Mesenchymal stem cell (in vitro differentiated cells and primary cell): ENCODE measurements at regions not wholly inside any gene's neighbourhood (a gene's known extent, or its start where the extent isn't known, plus 50 kb on each side); places are given as distances from the start of the nearest gene placed in this dataset.

Source experiments
- DNase-seq: peaks from one replicate; pipeline ENCODE4 v3.0.0-alpha.2; 2013
- H2AFZ ChIP-seq: one replicate; pipeline ENCODE4 v1.6.1; 2013; ENCODE audit warnings: low read depth, mild to moderate bottlenecking, control low read depth, inconsistent platforms, low read length, moderate library complexity
- H2AK5ac ChIP-seq: 2 replicates; pipeline ENCODE4 v1.6.1; 2013; ENCODE audit warnings: low read length, moderate library complexity, mild to moderate bottlenecking, inconsistent platforms; ENCODE audit not compliant: severe bottlenecking
- H2BK120ac ChIP-seq: one replicate; pipeline ENCODE4 v1.6.1; 2013; ENCODE audit warnings: low read depth, mild to moderate bottlenecking, inconsistent platforms, low read length, moderate library complexity
- H2BK12ac ChIP-seq, 2 experiments: one replicate each; pipeline ENCODE4 v1.6.1; 2013; ENCODE audit warnings: inconsistent platforms in 2 of 2, low read length in 2 of 2, mild to moderate bottlenecking in 2 of 2, moderate library complexity in 2 of 2, control low read depth in 1 of 2
- H2BK15ac ChIP-seq: one replicate; pipeline ENCODE4 v1.6.1; 2013; ENCODE audit warnings: mild to moderate bottlenecking, low read depth, inconsistent platforms; ENCODE audit not compliant: poor library complexity, severe bottlenecking
- H2BK5ac ChIP-seq: 2 replicates; pipeline ENCODE4 v1.6.1; 2013; ENCODE audit warnings: low read depth, mild to moderate bottlenecking, low read length, control low read depth, inconsistent platforms; ENCODE audit not compliant: poor library complexity, severe bottlenecking
- H3K14ac ChIP-seq, 2 experiments: one replicate each; pipeline ENCODE4 v1.6.1; 2013; ENCODE audit warnings: inconsistent platforms in 2 of 2, low read length in 2 of 2, control low read depth in 1 of 2, mild to moderate bottlenecking in 1 of 2, moderate library complexity in 1 of 2
- H3K18ac ChIP-seq, 2 experiments: one replicate each; pipeline ENCODE4 v1.6.1; 2013; ENCODE audit warnings: inconsistent platforms in 2 of 2, low read length in 2 of 2, control low read depth in 1 of 2, low read depth in 1 of 2, mild to moderate bottlenecking in 1 of 2
- H3K23ac ChIP-seq, 2 experiments: one replicate each; pipeline ENCODE4 v1.6.1; 2013; ENCODE audit warnings: inconsistent platforms in 2 of 2, low read length in 2 of 2, mild to moderate bottlenecking in 2 of 2, moderate library complexity in 2 of 2, control low read depth in 1 of 2
- H3K27ac ChIP-seq: 2 replicates; pipeline ENCODE4 v1.5.1; 2013; ENCODE audit warnings: mild to moderate bottlenecking, moderate library complexity, low read length, control low read depth, inconsistent platforms; ENCODE audit not compliant: poor library complexity, severe bottlenecking
- H3K27me3 ChIP-seq, 2 experiments: 2 replicates each; pipeline versions ENCODE4 v1.6.1 to v1.7.0; 2013; ENCODE audit warnings: low read length in 2 of 2, mild to moderate bottlenecking in 2 of 2, moderate library complexity in 2 of 2, control low read depth in 1 of 2, inconsistent platforms in 1 of 2; ENCODE audit not compliant: control insufficient read depth in 1 of 2, insufficient read depth in 1 of 2
- H3K36me3 ChIP-seq, 2 experiments: 2 replicates each; pipeline versions ENCODE4 v1.6.1 to v1.7.0; 2013; ENCODE audit warnings: low read length in 2 of 2, control low read depth in 1 of 2, inconsistent platforms in 1 of 2, low read depth in 1 of 2, mild to moderate bottlenecking in 1 of 2; ENCODE audit not compliant: insufficient read depth in 2 of 2, control insufficient read depth in 1 of 2
- H3K4ac ChIP-seq, 2 experiments: one replicate each; pipeline ENCODE4 v1.6.1; 2013; ENCODE audit warnings: inconsistent platforms in 2 of 2, low read length in 2 of 2, mild to moderate bottlenecking in 2 of 2, moderate library complexity in 2 of 2, control low read depth in 1 of 2, low read depth in 1 of 2
- H3K4me1 ChIP-seq: 2 replicates; pipeline ENCODE4 v1.6.1; 2013; ENCODE audit warnings: low read depth, low read length, control low read depth; ENCODE audit not compliant: control insufficient read depth, insufficient read depth
- H3K4me2 ChIP-seq: 2 replicates; pipeline ENCODE4 v1.6.1; 2013; ENCODE audit warnings: low read length, mild to moderate bottlenecking, inconsistent platforms; ENCODE audit not compliant: poor library complexity, severe bottlenecking
- H3K4me3 ChIP-seq, 2 experiments: 2 replicates each; pipeline versions ENCODE4 v1.5.1 to v1.7.0; 2013; ENCODE audit warnings: low read length in 2 of 2, mild to moderate bottlenecking in 2 of 2, control low read depth in 1 of 2, low read depth in 1 of 2; ENCODE audit not compliant: insufficient read depth in 1 of 2
- H3K79me1 ChIP-seq: replicated peaks from 2 replicates; pipeline ENCODE4 v1.6.1; 2013; ENCODE audit warnings: mild to moderate bottlenecking, control low read depth, low read length, inconsistent platforms; ENCODE audit not compliant: poor library complexity, severe bottlenecking
- H3K9ac ChIP-seq: 2 replicates; pipeline ENCODE4 v1.7.0; 2013; ENCODE audit warnings: mild to moderate bottlenecking, low read length, moderate library complexity
- H3K9me3 ChIP-seq: 2 replicates; pipeline ENCODE4 v1.7.0; 2013; ENCODE audit warnings: mild to moderate bottlenecking, low read length; ENCODE audit not compliant: control insufficient read depth
- H4K8ac ChIP-seq: one replicate; pipeline ENCODE4 v1.6.1; 2013; ENCODE audit warnings: inconsistent platforms, mild to moderate bottlenecking, low read length, moderate library complexity
- H4K91ac ChIP-seq: one replicate; pipeline ENCODE4 v1.6.1; 2013; ENCODE audit warnings: mild to moderate bottlenecking, low read length, inconsistent platforms
- WGBS: methylation state at CpG from one replicate; pipeline ENCODE4 v1.1.7; 2013; ENCODE audit warnings: mixed read lengths; 5-methylcytosine and 5-hydroxymethylcytosine counted together

DNA sequence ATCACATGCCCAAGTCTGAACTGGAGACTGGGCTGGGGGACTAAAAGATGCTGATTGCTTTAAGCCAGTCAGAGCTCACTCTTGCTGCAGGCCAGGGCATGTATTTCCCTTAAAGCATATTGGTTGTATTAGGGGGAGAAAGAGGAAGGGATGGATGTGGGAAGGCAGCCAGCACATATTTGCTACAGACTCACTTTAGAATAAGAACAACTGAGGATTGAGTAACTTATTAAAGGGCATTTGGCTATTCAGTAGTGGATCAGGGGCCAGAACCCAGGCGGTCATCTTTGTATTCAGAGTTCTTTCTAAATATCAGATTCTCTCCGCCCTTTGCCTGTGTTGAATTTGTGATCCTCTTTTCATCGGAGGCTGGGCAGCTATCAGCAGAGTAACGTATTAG lies 231.7 kb downstream of the HAPSTR1 start:
- Histone ChIP-seq H3K4me3 (no peak overlapping the region), H2BK15ac (no peak overlapping the region), H3K18ac (no peak overlapping the region), H3K14ac (no peak overlapping the region), H4K91ac (no peak overlapping the region), H3K4me2 (no peak overlapping the region), H3K36me3 (no peaks in the 10 kb centered on the region), H3K27ac (no peak overlapping the region), H3K4ac (no peak overlapping the region), H3K4me1 (no peaks in the 10 kb centered on the region), H2AFZ (no peak overlapping the region), H2AK5ac (no peak overlapping the region), H4K8ac (no peak overlapping the region), H2BK5ac (no peak overlapping the region), H3K9me3 (no peaks in the 10 kb centered on the region), H3K79me1 (no peaks in the 10 kb centered on the region), H3K27me3 (no peaks in the 10 kb centered on the region), H3K23ac (no peak overlapping the region), H2BK120ac (no peak overlapping the region), H2BK12ac (no peak overlapping the region), H3K9ac (no peak overlapping the region)
- 83% methylated on average over 2 of the region's 4 CpGs for WGBS
- DNase-seq = no peak

DNA sequence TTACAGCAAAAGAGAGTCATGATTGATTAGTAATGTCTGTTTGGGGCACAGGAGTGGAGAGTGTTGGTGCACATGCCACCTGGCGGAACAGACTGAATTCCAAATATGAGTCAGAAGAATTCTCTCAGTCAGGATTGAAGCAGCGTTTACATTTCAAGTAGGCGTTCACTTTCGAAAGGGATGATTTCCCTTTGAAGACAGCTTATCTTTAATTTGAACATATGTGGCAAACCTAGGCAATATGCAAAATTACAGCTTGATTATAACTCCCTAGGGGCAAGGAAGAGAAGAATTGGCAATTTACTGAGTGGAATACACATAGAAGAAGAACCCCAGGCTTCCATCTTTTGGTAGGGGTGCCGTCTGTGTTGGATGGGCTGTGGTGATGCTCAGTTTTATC lies 235.8 kb downstream of the HAPSTR1 start:
- Histone ChIP-seq H2BK5ac (no peak overlapping the region), H3K9me3 (no peaks in the 10 kb centered on the region), H3K4me2 (no peak overlapping the region), H4K91ac (no peak overlapping the region), H2AK5ac (no peak overlapping the region), H3K4me1 (no peaks in the 10 kb centered on the region), H2BK15ac (no peak overlapping the region), H4K8ac (no peak overlapping the region), H3K79me1 (no peaks in the 10 kb centered on the region), H2BK120ac (no peak overlapping the region), H3K9ac (no peak overlapping the region), H3K27ac (no peak overlapping the region), H3K4ac (no peak overlapping the region), H3K23ac (no peak overlapping the region), H3K36me3 (no peaks in the 10 kb centered on the region), H3K4me3 (no peak overlapping the region), H3K14ac (no peak overlapping the region), H2AFZ (no peak overlapping the region), H2BK12ac (no peak overlapping the region), H3K27me3 (no peaks in the 10 kb centered on the region), H3K18ac (no peak overlapping the region)
- DNase-seq = no peak
- WGBS = 72% methylated on average over 3 of the region's 5 CpGs

DNA sequence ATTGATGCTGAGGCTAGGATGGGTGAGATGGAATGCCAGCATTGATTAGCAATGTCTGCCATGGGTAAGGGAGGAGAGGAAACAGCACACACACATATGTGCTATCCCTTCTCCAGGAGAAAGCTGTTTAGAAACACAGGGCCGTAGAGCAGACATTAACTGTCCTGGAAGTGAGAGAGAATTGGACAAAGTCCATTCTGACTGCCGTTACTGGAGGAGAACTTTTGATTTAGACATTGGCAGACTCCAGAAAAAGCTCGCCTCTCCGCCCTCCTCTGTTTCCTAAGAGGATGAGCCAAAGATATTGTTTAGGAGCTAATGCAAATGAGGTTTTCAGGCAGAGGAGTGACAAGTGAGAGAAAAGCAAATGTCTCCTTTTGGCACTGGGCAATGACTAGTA lies 237.0 kb downstream of the HAPSTR1 start:
- Histone ChIP-seq H3K36me3 (no peaks in the 10 kb centered on the region), H3K9me3 (no peaks in the 10 kb centered on the region), H3K4me3 (no peak overlapping the region), H2BK15ac (no peak overlapping the region), H2AK5ac (no peak overlapping the region), H2BK12ac (no peak overlapping the region), H4K8ac (no peak overlapping the region), H3K14ac (no peak overlapping the region), H2BK120ac (no peak overlapping the region), H3K9ac (no peak overlapping the region), H3K18ac (no peak overlapping the region), H3K23ac (no peak overlapping the region), H3K27ac (no peak overlapping the region), H2BK5ac (no peak overlapping the region), H3K79me1 (no peaks in the 10 kb centered on the region), H2AFZ (no peak overlapping the region), H4K91ac (no peak overlapping the region), H3K4me2 (no peak overlapping the region), H3K27me3 (no peaks in the 10 kb centered on the region), H3K4me1 (no peaks in the 10 kb centered on the region), H3K4ac (no peak overlapping the region)
- WGBS = 75% methylated on average over 4 of the region's 4 CpGs
- no peak for DNase-seq

DNA sequence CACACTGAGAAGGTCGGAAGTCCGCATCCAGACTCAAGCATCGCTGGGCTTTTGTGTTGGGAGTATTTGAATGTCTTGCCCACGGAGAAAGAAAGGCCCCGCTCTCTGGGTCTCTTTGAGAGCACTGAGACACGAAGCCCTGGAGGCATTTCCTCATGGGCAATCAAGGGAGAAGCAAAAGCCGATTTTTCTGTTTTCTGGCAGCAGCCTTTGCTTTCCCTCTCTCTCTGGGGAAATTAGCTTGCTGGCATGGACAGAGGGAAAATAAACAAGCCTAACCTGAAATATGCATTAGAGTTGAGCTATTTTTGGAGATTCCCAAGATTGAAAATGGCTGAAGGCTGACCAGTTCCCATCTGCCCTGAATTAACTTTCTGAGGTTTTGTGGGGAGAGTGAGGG lies 238.7 kb downstream of the HAPSTR1 start:
- 65% methylated on average over 7 of the region's 7 CpGs for WGBS

More for the DNA sequence above, 238.7 kb downstream of the HAPSTR1 start:
- Histone ChIP-seq H2AFZ (no peak overlapping the region), H3K23ac (no peak overlapping the region), H3K4ac (no peak overlapping the region), H3K79me1 (no peaks in the 10 kb centered on the region), H4K8ac (no peak overlapping the region), H2BK15ac (no peak overlapping the region), H2BK120ac (no peak overlapping the region), H2AK5ac (no peak overlapping the region), H4K91ac (no peak overlapping the region), H3K4me1 (no peaks in the 10 kb centered on the region), H3K4me2 (no peak overlapping the region), H3K9me3 (no peaks in the 10 kb centered on the region), H3K14ac (no peak overlapping the region), H3K4me3 (no peak overlapping the region), H2BK5ac (no peak overlapping the region), H3K27ac (no peak overlapping the region), H3K36me3 (no peaks in the 10 kb centered on the region), H3K9ac (no peak overlapping the region), H3K18ac (no peak overlapping the region), H3K27me3 (no peaks in the 10 kb centered on the region), H2BK12ac (no peak overlapping the region)
- DNase-seq = no peak
